ENCODE measurements at regions not wholly inside any gene's neighbourhood (a gene's known extent, or its start where the extent isn't known, plus 50 kb on each side); places are given as distances from the start of the nearest gene placed in this dataset.

DNA sequence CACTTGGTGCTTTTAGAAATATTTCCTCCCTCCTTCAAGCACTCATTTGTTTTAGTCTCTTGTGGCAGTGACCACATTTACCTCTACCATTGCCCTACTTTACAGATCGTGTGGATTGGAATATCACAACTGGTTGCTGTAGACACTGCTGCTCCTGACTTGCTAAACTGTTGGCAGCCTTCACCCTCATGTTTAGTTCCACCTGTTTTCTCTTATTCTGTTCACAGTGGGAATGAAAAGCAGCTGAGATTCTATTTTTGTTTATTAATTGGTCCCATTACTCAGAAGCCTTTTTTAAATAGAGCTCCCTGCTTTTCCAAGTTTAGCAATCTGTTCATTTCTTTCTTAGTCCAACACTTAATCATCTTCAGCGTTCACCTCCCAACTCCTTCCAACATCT, 308.9 kb downstream of the RWDD3 start:
- H3K4me1 ChIP-seq (ENCODE audit: control insufficient read depth in 4 of 4, insufficient read depth in 4 of 4, low read length in 3 of 4): no peaks in the 10 kb centered on the region
- no peak overlapping the region for H3K9ac ChIP-seq (ENCODE audit: low read depth in 1 of 2, low read length in 2 of 2)
- H3K27ac ChIP-seq (ENCODE audit: low read depth in 1 of 2, low read length in 2 of 2): no peak overlapping the region
- TF ChIP-seq TAF1 (conservative IDR thresholded peaks at IDR 0.05): no peak
- H3K9me3 ChIP-seq (ENCODE audit: control insufficient read depth in 4 of 4, low read length in 3 of 4): peaks cover 0 to 2% (median under 1%) of the 10 kb centered on the region in 4 donors
- H3K36me3 ChIP-seq (ENCODE audit: control insufficient read depth in 4 of 4, insufficient read depth in 3 of 4, low read depth in 1 of 4, low read length in 3 of 4): no peaks in the 10 kb centered on the region
- peaks cover 0 to 6% (median 0%) of the 10 kb centered on the region in 4 donors for H3K27me3 ChIP-seq (ENCODE audit: control insufficient read depth in 4 of 4, insufficient read depth in 4 of 4, low read length in 3 of 4)
- H3K4me3 ChIP-seq (ENCODE audit: low read depth in 1 of 3, low read length in 3 of 3): no peak overlapping the region
- no peak for DNase-seq (ENCODE audit: low spot score)
- WGBS: 84% methylated on average over 2 of the region's 2 CpGs

DNA sequence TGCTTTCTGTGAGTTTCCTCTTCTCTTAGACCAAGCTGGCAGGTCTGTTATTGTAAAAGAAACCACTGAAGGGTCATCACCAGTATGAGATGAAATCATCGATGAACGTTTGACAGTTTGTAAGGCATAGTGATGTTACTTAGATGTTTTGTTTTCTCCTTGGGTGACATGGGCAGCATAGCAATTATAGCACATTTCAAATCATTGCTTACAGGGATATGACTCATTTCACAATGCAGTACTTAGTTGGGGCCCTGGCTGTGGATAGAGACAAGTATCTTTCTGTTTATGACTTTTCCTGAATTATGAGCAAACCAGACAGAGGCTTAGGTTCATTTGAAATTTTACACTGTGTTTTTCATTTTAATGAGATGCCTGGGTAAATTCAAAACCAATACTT, 313.0 kb downstream of the RWDD3 start:
- TF ChIP-seq RXRA (IDR thresholded peaks at IDR 0.05) (no peak), JUND (IDR thresholded peaks at IDR 0.05) (no peak), FOXA1 (IDR thresholded peaks at IDR 0.05) (no peak)
- TF ChIP-seq, protein P1, sequence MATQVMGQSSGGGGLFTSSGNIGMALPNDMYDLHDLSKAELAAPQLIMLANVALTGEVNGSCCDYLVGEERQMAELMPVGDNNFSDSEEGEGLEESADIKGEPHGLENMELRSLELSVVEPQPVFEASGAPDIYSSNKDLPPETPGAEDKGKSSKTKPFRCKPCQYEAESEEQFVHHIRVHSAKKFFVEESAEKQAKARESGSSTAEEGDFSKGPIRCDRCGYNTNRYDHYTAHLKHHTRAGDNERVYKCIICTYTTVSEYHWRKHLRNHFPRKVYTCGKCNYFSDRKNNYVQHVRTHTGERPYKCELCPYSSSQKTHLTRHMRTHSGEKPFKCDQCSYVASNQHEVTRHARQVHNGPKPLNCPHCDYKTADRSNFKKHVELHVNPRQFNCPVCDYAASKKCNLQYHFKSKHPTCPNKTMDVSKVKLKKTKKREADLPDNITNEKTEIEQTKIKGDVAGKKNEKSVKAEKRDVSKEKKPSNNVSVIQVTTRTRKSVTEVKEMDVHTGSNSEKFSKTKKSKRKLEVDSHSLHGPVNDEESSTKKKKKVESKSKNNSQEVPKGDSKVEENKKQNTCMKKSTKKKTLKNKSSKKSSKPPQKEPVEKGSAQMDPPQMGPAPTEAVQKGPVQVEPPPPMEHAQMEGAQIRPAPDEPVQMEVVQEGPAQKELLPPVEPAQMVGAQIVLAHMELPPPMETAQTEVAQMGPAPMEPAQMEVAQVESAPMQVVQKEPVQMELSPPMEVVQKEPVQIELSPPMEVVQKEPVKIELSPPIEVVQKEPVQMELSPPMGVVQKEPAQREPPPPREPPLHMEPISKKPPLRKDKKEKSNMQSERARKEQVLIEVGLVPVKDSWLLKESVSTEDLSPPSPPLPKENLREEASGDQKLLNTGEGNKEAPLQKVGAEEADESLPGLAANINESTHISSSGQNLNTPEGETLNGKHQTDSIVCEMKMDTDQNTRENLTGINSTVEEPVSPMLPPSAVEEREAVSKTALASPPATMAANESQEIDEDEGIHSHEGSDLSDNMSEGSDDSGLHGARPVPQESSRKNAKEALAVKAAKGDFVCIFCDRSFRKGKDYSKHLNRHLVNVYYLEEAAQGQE (IDR thresholded peaks at IDR 0.05): no peak
- no peak for DNase-seq (ENCODE audit: low spot score)
- WGBS: 87% methylated on average over 2 of the region's 2 CpGs
- no peaks in the 10 kb centered on the region for H3K4me1 ChIP-seq (ENCODE audit: control insufficient read depth in 4 of 4, insufficient read depth in 4 of 4, low read length in 3 of 4)
- H3K36me3 ChIP-seq (ENCODE audit: control insufficient read depth in 4 of 4, insufficient read depth in 3 of 4, low read depth in 1 of 4, low read length in 3 of 4): no peaks in the 10 kb centered on the region
- no peak overlapping the region for H3K9ac ChIP-seq (ENCODE audit: low read depth in 1 of 2, low read length in 2 of 2)
- H3K27me3 ChIP-seq (ENCODE audit: control insufficient read depth in 4 of 4, insufficient read depth in 4 of 4, low read length in 3 of 4): peaks cover 0 to 6% (median 0%) of the 10 kb centered on the region in 4 donors
- no peaks in the 10 kb centered on the region for H3K9me3 ChIP-seq (ENCODE audit: control insufficient read depth in 4 of 4, low read length in 3 of 4)
- no peak overlapping the region for H3K4me3 ChIP-seq (ENCODE audit: low read depth in 1 of 3, low read length in 3 of 3)
- no peak overlapping the region for H3K27ac ChIP-seq (ENCODE audit: low read depth in 1 of 2, low read length in 2 of 2)

DNA sequence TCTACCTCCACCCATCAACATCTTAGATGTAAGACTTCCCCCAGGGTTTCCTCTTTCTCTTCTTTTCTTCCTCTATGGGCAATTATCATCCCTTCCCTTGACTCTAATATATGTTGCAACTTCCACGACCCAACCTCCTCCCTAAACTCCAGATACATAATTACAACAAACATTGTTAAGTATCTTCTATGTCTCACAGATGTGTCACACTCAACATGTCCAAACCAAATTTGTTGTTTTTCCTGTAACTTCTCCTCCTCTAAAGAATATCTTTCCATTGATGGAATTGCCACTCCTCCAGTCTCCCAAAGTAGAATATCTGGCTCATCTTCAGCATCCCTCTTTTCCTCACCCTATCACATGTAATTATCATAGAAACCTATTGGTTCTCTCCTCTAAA, 314.2 kb downstream of the RWDD3 start:
- no peak for DNase-seq (ENCODE audit: low spot score)
- TF ChIP-seq RAD21 (IDR thresholded peaks at IDR 0.05) (no peak), NR2F2 (IDR thresholded peaks at IDR 0.05) (no peak)
- H3K27ac ChIP-seq (ENCODE audit: low read depth in 1 of 2, low read length in 2 of 2): no peak overlapping the region
- no peaks in the 10 kb centered on the region for H3K36me3 ChIP-seq (ENCODE audit: control insufficient read depth in 4 of 4, insufficient read depth in 3 of 4, low read depth in 1 of 4, low read length in 3 of 4)
- no peak overlapping the region for H3K4me3 ChIP-seq (ENCODE audit: low read depth in 1 of 3, low read length in 3 of 3)
- no peaks in the 10 kb centered on the region for H3K9me3 ChIP-seq (ENCODE audit: control insufficient read depth in 4 of 4, low read length in 3 of 4)
- no peaks in the 10 kb centered on the region for H3K27me3 ChIP-seq (ENCODE audit: control insufficient read depth in 4 of 4, insufficient read depth in 4 of 4, low read length in 3 of 4)
- H3K9ac ChIP-seq (ENCODE audit: low read depth in 1 of 2, low read length in 2 of 2): no peak overlapping the region
- WGBS: 53% methylated on average over 1 of the region's 1 CpG
- H3K4me1 ChIP-seq (ENCODE audit: control insufficient read depth in 4 of 4, insufficient read depth in 4 of 4, low read length in 3 of 4): no peaks in the 10 kb centered on the region

DNA sequence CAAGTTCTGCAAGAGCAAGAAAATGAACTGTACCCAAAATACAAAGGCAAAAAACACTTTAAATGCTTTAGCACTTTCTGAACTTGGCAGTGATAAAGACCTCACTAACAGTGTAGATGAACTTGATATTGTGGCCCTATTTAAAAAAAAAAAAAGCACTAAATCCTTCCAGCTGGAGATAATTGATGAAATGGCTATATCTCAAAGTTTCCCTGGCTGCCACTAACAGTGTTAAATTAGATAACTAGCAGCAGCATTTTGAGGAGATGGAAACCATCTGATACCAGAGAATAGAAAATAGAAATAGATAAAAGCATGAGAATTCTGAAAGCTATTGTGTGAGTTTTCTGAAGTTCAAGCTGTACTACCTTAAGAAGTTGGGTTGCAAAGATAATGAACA, 317.2 kb downstream of the RWDD3 start:
- Histone ChIP-seq H3K27ac (ENCODE audit: low read depth in 1 of 2, low read length in 2 of 2) (no peak overlapping the region), H3K27me3 (ENCODE audit: control insufficient read depth in 4 of 4, insufficient read depth in 4 of 4, low read length in 3 of 4) (no peaks in the 10 kb centered on the region), H3K4me1 (ENCODE audit: control insufficient read depth in 4 of 4, insufficient read depth in 4 of 4, low read length in 3 of 4) (no peaks in the 10 kb centered on the region), H3K36me3 (ENCODE audit: control insufficient read depth in 4 of 4, insufficient read depth in 3 of 4, low read depth in 1 of 4, low read length in 3 of 4) (no peaks in the 10 kb centered on the region), H3K9me3 (ENCODE audit: control insufficient read depth in 4 of 4, low read length in 3 of 4) (peaks cover 0 to under 1% (median 0%) of the 10 kb centered on the region in 4 donors), H3K4me3 (ENCODE audit: low read depth in 1 of 3, low read length in 3 of 3) (no peak overlapping the region), H3K9ac (ENCODE audit: low read depth in 1 of 2, low read length in 2 of 2) (no peak overlapping the region)
- DNase-seq (ENCODE audit: low spot score): no peak
- no peak for TF ChIP-seq NR2F2 (IDR thresholded peaks at IDR 0.05)
- TF ChIP-seq, protein P1 (IDR thresholded peaks at IDR 0.05): no peak
- no peak for TF ChIP-seq TAF1 (conservative IDR thresholded peaks at IDR 0.05)
- no peak for TF ChIP-seq GABPA (IDR thresholded peaks at IDR 0.05 in 1 of 2, conservative IDR thresholded peaks at IDR 0.05 in 1 of 2)
- TF ChIP-seq HNF4G (IDR thresholded peaks at IDR 0.05): no peak
- no peak for TF ChIP-seq RXRA (IDR thresholded peaks at IDR 0.05)
- no peak for TF ChIP-seq FOXA2 (IDR thresholded peaks at IDR 0.05)
- TF ChIP-seq, protein P2, sequence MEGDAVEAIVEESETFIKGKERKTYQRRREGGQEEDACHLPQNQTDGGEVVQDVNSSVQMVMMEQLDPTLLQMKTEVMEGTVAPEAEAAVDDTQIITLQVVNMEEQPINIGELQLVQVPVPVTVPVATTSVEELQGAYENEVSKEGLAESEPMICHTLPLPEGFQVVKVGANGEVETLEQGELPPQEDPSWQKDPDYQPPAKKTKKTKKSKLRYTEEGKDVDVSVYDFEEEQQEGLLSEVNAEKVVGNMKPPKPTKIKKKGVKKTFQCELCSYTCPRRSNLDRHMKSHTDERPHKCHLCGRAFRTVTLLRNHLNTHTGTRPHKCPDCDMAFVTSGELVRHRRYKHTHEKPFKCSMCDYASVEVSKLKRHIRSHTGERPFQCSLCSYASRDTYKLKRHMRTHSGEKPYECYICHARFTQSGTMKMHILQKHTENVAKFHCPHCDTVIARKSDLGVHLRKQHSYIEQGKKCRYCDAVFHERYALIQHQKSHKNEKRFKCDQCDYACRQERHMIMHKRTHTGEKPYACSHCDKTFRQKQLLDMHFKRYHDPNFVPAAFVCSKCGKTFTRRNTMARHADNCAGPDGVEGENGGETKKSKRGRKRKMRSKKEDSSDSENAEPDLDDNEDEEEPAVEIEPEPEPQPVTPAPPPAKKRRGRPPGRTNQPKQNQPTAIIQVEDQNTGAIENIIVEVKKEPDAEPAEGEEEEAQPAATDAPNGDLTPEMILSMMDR (IDR thresholded peaks at IDR 0.05; ENCODE audit: low read depth, low read length, missing input control): no peak
- no peak for TF ChIP-seq SP1 (IDR thresholded peaks at IDR 0.05)
- TF ChIP-seq, protein P3, sequence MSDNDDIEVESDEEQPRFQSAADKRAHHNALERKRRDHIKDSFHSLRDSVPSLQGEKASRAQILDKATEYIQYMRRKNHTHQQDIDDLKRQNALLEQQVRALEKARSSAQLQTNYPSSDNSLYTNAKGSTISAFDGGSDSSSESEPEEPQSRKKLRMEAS (IDR thresholded peaks at IDR 0.05): no peak
- TF ChIP-seq JUND (IDR thresholded peaks at IDR 0.05): no peak
- TF ChIP-seq EGR1 (IDR thresholded peaks at IDR 0.05; ENCODE audit: low read depth in 2 of 2): no peak
- TF ChIP-seq, protein P4, sequence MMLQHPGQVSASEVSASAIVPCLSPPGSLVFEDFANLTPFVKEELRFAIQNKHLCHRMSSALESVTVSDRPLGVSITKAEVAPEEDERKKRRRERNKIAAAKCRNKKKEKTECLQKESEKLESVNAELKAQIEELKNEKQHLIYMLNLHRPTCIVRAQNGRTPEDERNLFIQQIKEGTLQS (IDR thresholded peaks at IDR 0.05): no peak

Measured in liver (tissue), 8 donors.